HG03060 (cell line): ENCODE measurements at regions not wholly inside any gene's neighbourhood (a gene's known extent, or its start where the extent isn't known, plus 50 kb on each side); places are given as distances from the start of the nearest gene placed in this dataset.

Source experiments
- ATAC-seq: cut with Tn5 transposase; IDR thresholded peaks from one replicate; pipeline ENCODE4 v1.9.1; 2021; ENCODE audit warnings: low read depth, moderate number of reproducible peaks; ENCODE audit not compliant: unreplicated experiment

DNA sequence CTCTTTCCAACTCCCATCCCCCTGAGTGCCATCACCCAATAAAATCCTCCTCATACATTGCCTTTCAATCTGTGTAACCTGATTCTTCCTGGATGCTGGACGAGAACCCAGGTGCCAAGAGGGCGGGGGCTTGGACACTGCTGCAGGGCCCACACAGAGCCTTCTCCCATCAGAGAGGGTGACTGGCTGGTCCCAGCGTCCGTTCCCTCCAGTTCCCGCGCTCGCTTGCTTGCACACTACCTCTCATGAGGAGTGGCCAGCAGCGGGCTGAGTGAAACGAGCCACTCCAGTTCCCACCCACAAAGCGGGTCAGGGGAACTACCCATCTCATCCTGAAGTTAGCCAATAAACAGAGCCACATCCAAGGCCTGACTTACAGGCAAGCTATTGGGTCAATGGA, 602.6 kb upstream of the ADAMTS16 start:
- ATAC-seq = no peak

GRCh38 chr5:4540375-4541173, 599.6 kb upstream of the ADAMTS16 start:
- ATAC-seq = no peak

GRCh38 chr5:4541334-4541733, 598.8 kb upstream of the ADAMTS16 start:
- ATAC-seq = no peak

GRCh38 chr5:4542145-4542778, 597.9 kb upstream of the ADAMTS16 start:
- ATAC-seq = no peak

- ATAC-seq = no peak
Observed at GRCh38 chr5:4544049-4544670, 596.0 kb upstream of the ADAMTS16 start.

DNA sequence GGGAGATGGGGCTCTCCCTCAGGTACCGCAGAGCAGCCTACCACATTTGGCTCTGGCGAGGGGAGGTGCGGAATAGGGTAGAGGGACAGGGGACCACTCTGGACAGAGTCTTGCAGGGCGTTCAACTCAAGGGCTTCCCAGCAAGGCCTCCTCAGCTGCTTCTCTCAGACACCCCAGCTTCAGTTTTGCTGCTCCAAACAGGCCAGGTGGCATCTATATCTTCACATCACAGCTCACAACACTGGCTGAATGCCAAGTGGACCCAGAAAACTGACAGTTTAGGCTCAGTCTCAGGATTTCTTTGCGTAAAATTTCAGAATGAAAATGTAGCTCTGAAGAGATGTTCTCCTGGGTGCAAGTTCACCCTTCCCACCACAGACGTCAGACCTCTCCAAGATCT, 592.6 kb upstream of the ADAMTS16 start:
- ATAC-seq = no peak

- no peak for ATAC-seq
Observed at GRCh38 chr5:4548341-4548740, 591.8 kb upstream of the ADAMTS16 start.

DNA sequence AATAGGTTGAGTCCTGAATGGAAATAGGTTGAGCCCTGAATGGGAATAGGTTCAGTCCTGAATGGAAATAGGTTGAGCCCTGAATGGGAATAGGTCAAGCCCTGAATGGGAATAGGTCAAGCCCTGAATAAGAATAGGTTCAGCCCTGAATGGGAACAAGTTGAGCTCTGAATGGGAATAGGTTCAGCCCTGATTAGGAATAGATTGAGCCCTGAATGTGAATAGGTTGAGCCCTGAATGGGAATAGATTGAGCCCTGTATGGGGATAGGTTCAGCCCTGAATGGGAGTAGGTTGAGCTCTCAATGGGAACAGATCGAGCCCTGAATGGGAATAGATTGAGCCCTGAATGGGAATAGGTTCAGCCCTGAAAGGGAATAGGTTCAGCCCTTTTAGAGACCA, 590.8 kb upstream of the ADAMTS16 start:
- no peak for ATAC-seq

DNA sequence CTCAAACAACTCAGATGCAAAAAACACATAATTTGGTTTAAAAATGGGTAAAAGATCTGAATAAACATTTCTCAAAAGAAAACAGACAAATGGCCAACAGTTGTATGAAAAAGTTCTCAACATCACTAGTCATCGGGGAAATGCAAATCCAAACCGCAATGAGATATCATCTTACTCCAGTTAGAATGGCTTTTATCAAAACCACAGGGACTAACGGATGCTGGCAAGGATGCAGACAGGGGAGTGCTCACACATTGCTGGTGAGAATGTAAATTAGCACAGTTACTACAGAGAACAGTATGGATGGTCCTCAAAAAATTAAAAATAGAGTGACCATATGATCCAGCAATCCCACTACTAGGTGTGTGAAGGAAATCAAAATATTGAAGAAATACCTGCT, 589.1 kb upstream of the ADAMTS16 start:
- ATAC-seq = no peak

DNA sequence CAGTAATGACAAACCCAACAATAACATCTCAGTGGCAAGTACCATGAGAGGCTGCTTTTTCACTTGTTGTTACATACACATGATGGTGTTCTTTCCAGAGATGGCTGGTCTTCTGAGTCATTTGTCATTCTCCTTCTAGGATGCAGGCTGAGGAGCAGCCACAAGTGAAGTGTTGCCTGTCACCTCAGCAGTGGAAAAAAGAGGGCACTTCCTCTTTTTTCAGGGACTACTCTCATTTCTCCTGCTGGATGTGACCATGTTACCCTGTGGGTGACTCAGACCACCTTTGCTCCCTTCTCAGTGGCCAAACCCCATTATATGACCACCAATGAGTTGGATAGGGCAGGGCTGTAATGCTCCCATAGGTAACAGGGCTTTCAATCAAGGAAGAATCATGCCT, 587.0 kb upstream of the ADAMTS16 start:
- no peak for ATAC-seq

DNA sequence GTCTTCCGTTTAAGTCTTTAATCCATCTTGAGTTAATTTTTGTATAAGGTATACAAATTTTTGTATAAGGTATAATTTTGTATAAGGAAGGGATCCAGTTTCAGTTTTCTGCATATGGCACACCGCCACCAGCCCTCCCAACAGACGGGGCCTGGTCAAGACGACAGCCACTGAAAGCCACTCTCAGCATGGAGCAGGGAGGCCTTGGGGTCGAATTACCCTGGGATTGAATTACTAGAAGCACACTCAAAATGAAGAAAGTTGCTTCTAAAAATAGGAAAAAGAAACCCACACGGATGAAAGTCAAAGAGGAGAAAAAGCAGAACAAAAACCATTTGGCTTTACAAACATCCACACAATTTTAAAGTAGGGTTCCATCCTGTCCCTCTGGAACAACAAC, 586.2 kb upstream of the ADAMTS16 start:
- ATAC-seq = no peak

- no peak for ATAC-seq
Observed at GRCh38 chr5:4555725-4556285, 584.3 kb upstream of the ADAMTS16 start.

- no peak for ATAC-seq
Observed at GRCh38 chr5:4561403-4561802, 578.7 kb upstream of the ADAMTS16 start.

DNA sequence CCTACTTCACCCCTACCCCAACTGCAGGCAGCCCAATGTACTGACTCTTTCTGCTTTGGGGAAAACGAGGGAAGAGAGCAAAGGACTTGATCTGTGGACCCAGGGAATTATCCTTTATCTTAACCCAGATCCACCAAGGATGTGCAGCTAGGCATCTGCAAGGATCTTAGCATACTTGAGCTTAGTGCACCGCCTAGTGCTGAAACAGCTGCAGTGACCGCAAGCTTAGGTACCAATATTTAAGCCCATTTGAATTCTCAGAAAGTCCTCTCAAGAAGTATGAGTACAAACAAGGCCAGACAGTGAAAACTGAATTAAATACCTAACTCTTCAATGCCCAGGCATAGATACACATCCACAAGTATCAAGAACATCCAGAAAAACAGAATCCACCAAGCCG, 576.7 kb upstream of the ADAMTS16 start:
- ATAC-seq = no peak

DNA sequence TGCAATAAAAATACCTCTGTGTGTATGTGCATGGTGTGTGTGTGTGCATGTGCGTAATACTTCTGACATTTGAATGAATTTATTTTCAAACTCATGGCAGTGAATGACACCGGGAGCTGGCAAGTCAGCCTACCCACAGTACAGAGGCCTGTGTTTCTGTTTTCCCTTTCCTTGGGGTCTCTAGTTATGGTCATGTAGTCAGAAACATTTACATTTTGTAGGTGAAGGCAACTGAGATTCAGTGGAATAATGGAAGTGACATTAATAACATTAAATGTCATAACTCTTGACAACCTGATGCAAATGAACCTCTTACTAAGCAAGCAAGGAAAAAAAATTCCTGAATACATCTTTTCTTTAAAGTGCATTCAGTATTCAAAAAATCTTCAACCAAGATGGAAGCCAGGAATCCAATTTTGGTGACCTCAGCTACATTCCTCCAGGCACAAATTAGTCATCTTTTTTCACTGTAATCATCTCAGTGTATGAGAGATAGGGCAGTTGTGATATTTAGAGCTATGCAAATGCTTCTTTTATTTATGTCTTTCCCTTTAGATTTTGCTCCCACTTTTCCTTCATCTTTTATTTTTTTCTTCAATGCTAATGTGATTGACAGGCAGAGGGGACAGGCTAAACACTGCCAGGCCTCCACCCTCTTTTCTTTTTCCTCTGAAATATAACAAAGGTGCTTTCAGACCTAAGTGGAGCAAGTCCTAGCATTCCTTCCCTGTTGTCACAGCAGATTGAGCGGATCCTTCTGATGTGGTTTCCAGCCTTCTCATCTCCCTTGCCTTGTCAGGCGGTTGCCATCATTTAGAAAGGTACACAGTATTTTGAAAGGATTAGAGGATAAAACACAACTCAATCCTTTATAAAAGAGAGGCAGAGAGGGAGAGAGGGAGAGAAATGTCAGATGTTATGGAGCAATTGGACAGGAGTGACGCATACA, 569.8 kb upstream of the ADAMTS16 start:
- ATAC-seq = no peak

- no peak for ATAC-seq
Observed at GRCh38 chr5:4571248-4571948, 568.7 kb upstream of the ADAMTS16 start.

- ATAC-seq = no peak
Observed at GRCh38 chr5:4572311-4573100, 567.6 kb upstream of the ADAMTS16 start.

- no peak for ATAC-seq
Observed at GRCh38 chr5:4575608-4576007, 564.5 kb upstream of the ADAMTS16 start.

DNA sequence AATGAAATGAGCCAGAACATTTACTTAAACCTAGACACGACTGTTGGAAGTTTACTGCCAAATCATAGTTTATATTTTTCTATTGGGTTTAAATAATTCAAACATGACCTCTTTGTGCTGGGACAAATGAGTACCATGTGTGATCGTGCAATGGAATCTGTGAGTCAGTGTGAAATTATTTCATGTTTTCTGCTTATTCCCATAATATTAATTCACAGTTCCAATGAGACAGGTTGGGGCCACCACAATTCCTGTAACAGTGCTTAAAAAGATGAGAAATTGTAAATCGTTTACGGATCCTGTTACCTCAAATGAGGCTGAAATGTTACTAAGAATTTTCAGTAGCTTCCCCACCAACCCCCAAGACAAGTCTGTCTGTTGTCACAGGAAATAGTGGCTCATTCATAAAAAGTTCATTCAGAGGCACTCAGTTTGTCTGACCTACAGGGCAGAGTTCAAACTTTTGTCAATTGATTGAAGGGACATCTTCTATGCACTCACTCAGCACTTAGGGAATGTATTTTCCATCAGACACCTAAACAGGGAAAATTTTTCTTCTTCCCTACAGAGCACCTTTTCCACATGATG, 563.9 kb upstream of the ADAMTS16 start:
- ATAC-seq = no peak
